ENCODE measurements at regions not wholly inside any gene's neighbourhood (a gene's known extent, or its start where the extent isn't known, plus 50 kb on each side); places are given as distances from the start of the nearest gene placed in this dataset.
A peak's percentile ranks its signal among the peaks of the same experiment; 100 is the strongest.

- H3K4me1 ChIP-seq (ENCODE audit: control insufficient read depth, low read length): peaks cover 58% of the 10 kb centered on the region
- TF ChIP-seq EZH2phosphoT487 (IDR thresholded peaks at IDR 0.05; ENCODE audit: borderline replicate concordance, low read length) (no peak), CTCF (IDR thresholded peaks at IDR 0.05; ENCODE audit: low read depth, low read length, poor library complexity, severe bottlenecking) (no peak)
- no peaks in the 10 kb centered on the region for H3K27me3 ChIP-seq (ENCODE audit: control insufficient read depth, low read length)
- peak overlapping the region; percentile 88 for H3K27ac ChIP-seq (ENCODE audit: low read depth, low read length)
- H4K20me1 ChIP-seq (ENCODE audit: control insufficient read depth, insufficient read depth, low read depth, low read length): no peaks in the 10 kb centered on the region
- no peaks in the 10 kb centered on the region for H3K9me2 ChIP-seq (replicated peaks; ENCODE audit: control insufficient read depth, low read length)
- peaks cover 9% of the 10 kb centered on the region for H3F3A ChIP-seq (ENCODE audit: control insufficient read depth, insufficient read depth)
- H3K4me2 ChIP-seq (ENCODE audit: low read length): peak overlapping the region; percentile 82
- H3K4me3 ChIP-seq (ENCODE audit: low read length): peak overlapping the region; percentile 65
- H3K9me3 ChIP-seq (ENCODE audit: control insufficient read depth, insufficient read depth, low read length): peaks cover 9% of the 10 kb centered on the region; the same call in 1 of the 2 replicates
- no peaks in the 10 kb centered on the region for H3K79me2 ChIP-seq (ENCODE audit: control insufficient read depth, low read length)
- H3K36me3 ChIP-seq (ENCODE audit: control insufficient read depth, low read length): peaks cover 6% of the 10 kb centered on the region
These were observed 407.2 kb upstream of the ARHGEF26 start for GRCh38 chr3:153714016-153714415.

- Histone ChIP-seq H3K4me2 (ENCODE audit: low read length) (peak overlapping the region; percentile 82), H3K27me3 (ENCODE audit: control insufficient read depth, low read length) (no peaks in the 10 kb centered on the region), H3K4me1 (ENCODE audit: control insufficient read depth, low read length) (peaks cover 65% of the 10 kb centered on the region), H3K9me2 (replicated peaks; ENCODE audit: control insufficient read depth, low read length) (no peaks in the 10 kb centered on the region), H3F3A (ENCODE audit: control insufficient read depth, insufficient read depth) (peaks cover 9% of the 10 kb centered on the region), H3K4me3 (ENCODE audit: low read length) (peak overlapping the region; percentile 65), H3K36me3 (ENCODE audit: control insufficient read depth, low read length) (peaks cover 6% of the 10 kb centered on the region), H3K9me3 (ENCODE audit: control insufficient read depth, insufficient read depth, low read length) (peaks cover 9% of the 10 kb centered on the region; the same call in 1 of the 2 replicates), H3K79me2 (ENCODE audit: control insufficient read depth, low read length) (no peaks in the 10 kb centered on the region), H3K27ac (ENCODE audit: low read depth, low read length) (peak overlapping the region; percentile 88), H4K20me1 (ENCODE audit: control insufficient read depth, insufficient read depth, low read depth, low read length) (no peaks in the 10 kb centered on the region)
- TF ChIP-seq CTCF (IDR thresholded peaks at IDR 0.05; ENCODE audit: low read depth, low read length, poor library complexity, severe bottlenecking) (no peak), EZH2phosphoT487 (IDR thresholded peaks at IDR 0.05; ENCODE audit: borderline replicate concordance, low read length) (no peak)
These were observed 406.5 kb upstream of the ARHGEF26 start for GRCh38 chr3:153714588-153715290.

- no peak overlapping the region for H3K4me3 ChIP-seq (ENCODE audit: low read length)
- H3K36me3 ChIP-seq (ENCODE audit: control insufficient read depth, low read length): peaks cover 10% of the 10 kb centered on the region
- no peaks in the 10 kb centered on the region for H3K9me2 ChIP-seq (replicated peaks; ENCODE audit: control insufficient read depth, low read length)
- no peak overlapping the region for H3K27ac ChIP-seq (ENCODE audit: low read depth, low read length)
- H3K9me3 ChIP-seq (ENCODE audit: control insufficient read depth, insufficient read depth, low read length): no peaks in the 10 kb centered on the region
- no peaks in the 10 kb centered on the region for H3K27me3 ChIP-seq (ENCODE audit: control insufficient read depth, low read length)
- no peak overlapping the region for H3K4me2 ChIP-seq (ENCODE audit: low read length)
- H3K79me2 ChIP-seq (ENCODE audit: control insufficient read depth, low read length): no peaks in the 10 kb centered on the region
- TF ChIP-seq EZH2phosphoT487 (IDR thresholded peaks at IDR 0.05; ENCODE audit: borderline replicate concordance, low read length) (no peak), CTCF (IDR thresholded peaks at IDR 0.05; ENCODE audit: low read depth, low read length, poor library complexity, severe bottlenecking) (no peak)
- H3K4me1 ChIP-seq (ENCODE audit: control insufficient read depth, low read length): peaks cover 25% of the 10 kb centered on the region
- H3F3A ChIP-seq (ENCODE audit: control insufficient read depth, insufficient read depth): peaks cover 2% of the 10 kb centered on the region; the same call in 1 of the 2 replicates
- no peaks in the 10 kb centered on the region for H4K20me1 ChIP-seq (ENCODE audit: control insufficient read depth, insufficient read depth, low read depth, low read length)
These were observed 399.0 kb upstream of the ARHGEF26 start for GRCh38 chr3:153722157-153722556.
